Fibroblast of lung (primary cell): ENCODE measurements at regions not wholly inside any gene's neighbourhood (a gene's known extent, or its start where the extent isn't known, plus 50 kb on each side); places are given as distances from the start of the nearest gene placed in this dataset.

Experiments used
- EZH2 ChIP-seq: IDR thresholded peaks from 2 replicates; pipeline ENCODE4 v1.5.1; 2012; ENCODE audit warnings: low read length, control low read depth, mild to moderate bottlenecking; ENCODE audit errors: missing control alignments
- TF ChIP-seq, protein P1 (sequence below), 2 donors: IDR thresholded peaks in 1 of 2; conservative IDR thresholded peaks in 1 of 2; 1 replicate in 1 of 2; 2 replicates in 1 of 2; pipeline ENCODE4 v1.5.1; 2011 to 2012; ENCODE audit warnings: low read length in 2 of 2, control low read depth in 1 of 2, inconsistent platforms in 1 of 2, low read depth in 1 of 2, mild to moderate bottlenecking in 1 of 2

DNA sequence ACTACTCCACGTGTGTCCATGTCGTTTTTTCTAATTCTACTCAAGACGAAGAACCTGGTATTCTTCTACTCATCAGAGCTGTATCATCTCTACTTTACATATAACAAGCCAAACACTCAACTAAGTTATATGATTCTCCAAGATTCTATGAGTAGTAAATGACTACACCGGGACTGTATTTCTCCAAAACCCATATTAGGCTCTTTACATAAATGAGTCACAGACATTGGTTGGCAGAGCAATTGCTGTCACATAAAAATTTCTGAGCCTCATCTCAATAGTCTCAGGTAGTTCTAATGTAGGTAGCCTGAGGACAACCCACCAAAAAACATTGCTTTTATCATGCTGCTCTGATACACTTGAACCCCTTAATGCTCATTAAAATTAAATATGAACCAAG, 1092.3 kb upstream of the NXPH2 start:
- TF ChIP-seq, protein P1, sequence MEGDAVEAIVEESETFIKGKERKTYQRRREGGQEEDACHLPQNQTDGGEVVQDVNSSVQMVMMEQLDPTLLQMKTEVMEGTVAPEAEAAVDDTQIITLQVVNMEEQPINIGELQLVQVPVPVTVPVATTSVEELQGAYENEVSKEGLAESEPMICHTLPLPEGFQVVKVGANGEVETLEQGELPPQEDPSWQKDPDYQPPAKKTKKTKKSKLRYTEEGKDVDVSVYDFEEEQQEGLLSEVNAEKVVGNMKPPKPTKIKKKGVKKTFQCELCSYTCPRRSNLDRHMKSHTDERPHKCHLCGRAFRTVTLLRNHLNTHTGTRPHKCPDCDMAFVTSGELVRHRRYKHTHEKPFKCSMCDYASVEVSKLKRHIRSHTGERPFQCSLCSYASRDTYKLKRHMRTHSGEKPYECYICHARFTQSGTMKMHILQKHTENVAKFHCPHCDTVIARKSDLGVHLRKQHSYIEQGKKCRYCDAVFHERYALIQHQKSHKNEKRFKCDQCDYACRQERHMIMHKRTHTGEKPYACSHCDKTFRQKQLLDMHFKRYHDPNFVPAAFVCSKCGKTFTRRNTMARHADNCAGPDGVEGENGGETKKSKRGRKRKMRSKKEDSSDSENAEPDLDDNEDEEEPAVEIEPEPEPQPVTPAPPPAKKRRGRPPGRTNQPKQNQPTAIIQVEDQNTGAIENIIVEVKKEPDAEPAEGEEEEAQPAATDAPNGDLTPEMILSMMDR (conservative IDR thresholded peaks at IDR 0.05 in 1 of 2, IDR thresholded peaks at IDR 0.05 in 1 of 2; ENCODE audit: low read depth in 1 of 2, low read length in 2 of 2): no peak
- TF ChIP-seq EZH2: no peak
